CD4-positive, alpha-beta T cell treated with Interleukin-6 for 4 hours (primary cell): ENCODE measurements at regions not wholly inside any gene's neighbourhood (a gene's known extent, or its start where the extent isn't known, plus 50 kb on each side); places are given as distances from the start of the nearest gene placed in this dataset.

ENCODE experiments used
- DNase-seq: peaks from one replicate; pipeline ENCODE4 v3.0.0-alpha.2; 2020; ENCODE audit warnings: mixed read lengths

- DNase-seq, result no peak
Measured at GRCh38 chr9:72428329-72428728, 63.3 kb upstream of the ZFAND5 start.

GRCh38 chr9:72427801-72428200 is 62.8 kb upstream of the ZFAND5 start:
- DNase-seq, result no peak

- DNase-seq, result no peak
Measured at GRCh38 chr9:72424131-72424530, 59.1 kb upstream of the ZFAND5 start.

GRCh38 chr9:72422214-72422613 is 57.2 kb upstream of the ZFAND5 start:
- no peak for DNase-seq

- no peak for DNase-seq
Measured at GRCh38 chr9:72420783-72421182, 55.8 kb upstream of the ZFAND5 start.

GRCh38 chr9:72415948-72416347 is 50.9 kb upstream of the ZFAND5 start:
- no peak for DNase-seq

- no peak for DNase-seq
Measured at GRCh38 chr9:72415163-72415562, 50.2 kb upstream of the ZFAND5 start.
